ENCODE measurements at regions not wholly inside any gene's neighbourhood (a gene's known extent, or its start where the extent isn't known, plus 50 kb on each side); places are given as distances from the start of the nearest gene placed in this dataset.

DNA sequence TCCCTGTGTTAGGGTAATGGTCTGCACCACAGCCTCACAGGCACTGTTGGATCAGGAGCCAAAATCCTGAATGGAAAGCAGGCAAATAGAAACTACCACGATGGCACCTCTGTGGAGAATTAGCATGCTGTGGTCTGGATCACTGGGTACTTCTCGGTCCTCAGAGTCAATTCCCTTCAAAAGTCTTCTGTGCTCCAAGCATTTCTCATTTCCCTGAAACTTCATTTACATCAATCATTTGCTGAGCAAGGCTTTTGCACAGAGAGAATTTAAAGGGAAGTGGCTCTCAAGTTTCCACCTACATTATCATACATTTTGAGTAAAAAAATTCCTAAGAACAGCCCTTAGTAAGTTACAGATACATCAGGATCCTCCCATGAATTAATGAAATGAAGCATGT, 293.9 kb upstream of the NPSR1 start:
- WGBS (ENCODE audit: insufficient coverage): 86% methylated on average over 1 of the region's 2 CpGs
- no peak overlapping the region for H3K27ac ChIP-seq (ENCODE audit: low read depth in 1 of 2, low read length in 2 of 2)
- no peaks in the 10 kb centered on the region for H3K27me3 Mint-ChIP-seq (ENCODE audit: low read depth in 3 of 3)

DNA sequence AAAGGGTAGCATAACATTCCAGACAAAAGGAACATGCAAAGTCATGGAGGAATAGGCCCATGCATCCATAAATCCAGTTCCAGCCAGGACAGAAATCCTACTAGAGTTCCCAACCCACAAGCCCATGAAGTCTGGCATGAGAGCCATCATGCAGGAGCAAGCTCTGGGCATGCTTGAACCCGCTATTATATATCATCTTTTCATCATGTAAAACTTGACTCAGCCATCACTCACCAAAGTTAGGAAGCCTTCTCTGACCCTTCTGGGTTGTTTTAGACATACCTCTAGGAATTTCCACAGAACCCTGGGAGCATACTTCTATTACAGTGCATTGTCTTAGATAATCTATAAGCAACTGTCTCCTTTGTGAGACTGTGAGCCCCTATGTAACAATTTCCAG, 293.0 kb upstream of the NPSR1 start:
- Histone ChIP-seq H3K36me3 (replicated peaks in 1 of 2; ENCODE audit: control insufficient read depth in 1 of 2, insufficient read depth in 2 of 2, low read length in 2 of 2) (no peaks in the 10 kb centered on the region), H3K9ac (ENCODE audit: insufficient read depth, low read length, poor library complexity, severe bottlenecking) (no peak overlapping the region), H4K20me1 (ENCODE audit: insufficient read depth, low read length) (no peaks in the 10 kb centered on the region), H3K4me2 (replicated peaks; ENCODE audit: extremely low read depth, low read length, poor library complexity, severe bottlenecking) (no peak overlapping the region), H2AFZ (ENCODE audit: insufficient read depth, low read depth, low read length, poor library complexity, severe bottlenecking) (no peak overlapping the region), H3K27ac (ENCODE audit: low read depth in 1 of 2, low read length in 2 of 2) (no peak overlapping the region), H3K79me2 (ENCODE audit: insufficient read depth, low read length) (no peaks in the 10 kb centered on the region), H3K4me1 (ENCODE audit: control insufficient read depth in 1 of 2, insufficient read depth in 2 of 2, low read length in 2 of 2) (no peaks in the 10 kb centered on the region), H3K4me3 (replicated peaks in 1 of 3; ENCODE audit: low read depth in 2 of 3, low read length in 3 of 3) (no peak overlapping the region), H3K27me3 (ENCODE audit: control insufficient read depth in 2 of 2, insufficient read depth in 2 of 2, low read length in 2 of 2) (no peaks in the 10 kb centered on the region), H3K9me3 (replicated peaks in 1 of 2; ENCODE audit: control insufficient read depth in 1 of 2, insufficient read depth in 1 of 2, low read length in 2 of 2) (peaks cover 5 to 10% of the 10 kb centered on the region in 2 donors)
- H3K36me3 Mint-ChIP-seq: no peaks in the 10 kb centered on the region
- WGBS (ENCODE audit: insufficient coverage): no CpG with 5 or more reads among the region's 1 CpG
- H3K4me3 Mint-ChIP-seq: no peak overlapping the region
- no peak overlapping the region for H3K27ac Mint-ChIP-seq
- H3K4me1 Mint-ChIP-seq: no peaks in the 10 kb centered on the region
- no peak for DNase-seq
- TF ChIP-seq, protein P1, sequence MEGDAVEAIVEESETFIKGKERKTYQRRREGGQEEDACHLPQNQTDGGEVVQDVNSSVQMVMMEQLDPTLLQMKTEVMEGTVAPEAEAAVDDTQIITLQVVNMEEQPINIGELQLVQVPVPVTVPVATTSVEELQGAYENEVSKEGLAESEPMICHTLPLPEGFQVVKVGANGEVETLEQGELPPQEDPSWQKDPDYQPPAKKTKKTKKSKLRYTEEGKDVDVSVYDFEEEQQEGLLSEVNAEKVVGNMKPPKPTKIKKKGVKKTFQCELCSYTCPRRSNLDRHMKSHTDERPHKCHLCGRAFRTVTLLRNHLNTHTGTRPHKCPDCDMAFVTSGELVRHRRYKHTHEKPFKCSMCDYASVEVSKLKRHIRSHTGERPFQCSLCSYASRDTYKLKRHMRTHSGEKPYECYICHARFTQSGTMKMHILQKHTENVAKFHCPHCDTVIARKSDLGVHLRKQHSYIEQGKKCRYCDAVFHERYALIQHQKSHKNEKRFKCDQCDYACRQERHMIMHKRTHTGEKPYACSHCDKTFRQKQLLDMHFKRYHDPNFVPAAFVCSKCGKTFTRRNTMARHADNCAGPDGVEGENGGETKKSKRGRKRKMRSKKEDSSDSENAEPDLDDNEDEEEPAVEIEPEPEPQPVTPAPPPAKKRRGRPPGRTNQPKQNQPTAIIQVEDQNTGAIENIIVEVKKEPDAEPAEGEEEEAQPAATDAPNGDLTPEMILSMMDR (IDR thresholded peaks at IDR 0.05): no peak
- H3K27me3 Mint-ChIP-seq (ENCODE audit: low read depth in 3 of 3): no peaks in the 10 kb centered on the region
- intact Hi-C loops (cut with micrococcal nuclease): no loop called here
- H3K9me3 Mint-ChIP-seq: peaks cover 0 to 27% (median 3%) of the 10 kb centered on the region in 7 donors

More for the DNA sequence above, 293.9 kb upstream of the NPSR1 start:
- no peak for DNase-seq
- Histone ChIP-seq H3K4me1 (ENCODE audit: control insufficient read depth in 1 of 2, insufficient read depth in 2 of 2, low read length in 2 of 2) (no peaks in the 10 kb centered on the region), H3K4me3 (replicated peaks in 1 of 3; ENCODE audit: low read depth in 2 of 3, low read length in 3 of 3) (no peak overlapping the region), H3K9me3 (replicated peaks in 1 of 2; ENCODE audit: control insufficient read depth in 1 of 2, insufficient read depth in 1 of 2, low read length in 2 of 2) (peaks cover 5 to 10% of the 10 kb centered on the region in 2 donors), H2AFZ (ENCODE audit: insufficient read depth, low read depth, low read length, poor library complexity, severe bottlenecking) (no peak overlapping the region), H4K20me1 (ENCODE audit: insufficient read depth, low read length) (no peaks in the 10 kb centered on the region), H3K79me2 (ENCODE audit: insufficient read depth, low read length) (no peaks in the 10 kb centered on the region), H3K36me3 (replicated peaks in 1 of 2; ENCODE audit: control insufficient read depth in 1 of 2, insufficient read depth in 2 of 2, low read length in 2 of 2) (no peaks in the 10 kb centered on the region), H3K27me3 (ENCODE audit: control insufficient read depth in 2 of 2, insufficient read depth in 2 of 2, low read length in 2 of 2) (no peaks in the 10 kb centered on the region), H3K4me2 (replicated peaks; ENCODE audit: extremely low read depth, low read length, poor library complexity, severe bottlenecking) (no peak overlapping the region), H3K9ac (ENCODE audit: insufficient read depth, low read length, poor library complexity, severe bottlenecking) (no peak overlapping the region)
- Mint-ChIP-seq H3K9me3 (peaks cover 0 to 27% (median 4%) of the 10 kb centered on the region in 7 donors), H3K36me3 (no peaks in the 10 kb centered on the region), H3K27ac (no peak overlapping the region), H3K4me3 (no peak overlapping the region), H3K4me1 (no peaks in the 10 kb centered on the region)
- TF ChIP-seq, protein P1 (IDR thresholded peaks at IDR 0.05): no peak
- intact Hi-C loops (cut with micrococcal nuclease): no loop called here
